Hematopoietic multipotent progenitor cell (in vitro differentiated cells): ENCODE measurements at regions not wholly inside any gene's neighbourhood (a gene's known extent, or its start where the extent isn't known, plus 50 kb on each side); places are given as distances from the start of the nearest gene placed in this dataset.
"Not testable (repeated sequence)": the region's sequence is repeated elsewhere in the genome, so short reads cannot be mapped to it uniquely, and the experiment has no call there.

Source experiments
- DNase-seq, 3 donors: peaks; one replicate each; pipeline ENCODE4 v3.0.0-alpha.2; 2011 to 2015; ENCODE audit warnings: low read depth in 2 of 3, low spot score in 2 of 3

- DNase-seq = no peak
Observed at GRCh38 chr12:131353376-131353775, 357.5 kb upstream of the SFSWAP start.

GRCh38 chr12:131353826-131354225, 357.1 kb upstream of the SFSWAP start:
- DNase-seq = no peak

- no peak for DNase-seq
Observed at GRCh38 chr12:131355361-131356245, 355.3 kb upstream of the SFSWAP start.

- DNase-seq = no peak
Observed at GRCh38 chr12:131356485-131357184, 354.3 kb upstream of the SFSWAP start.

- no peak for DNase-seq
Observed at GRCh38 chr12:131357185-131357747, 353.6 kb upstream of the SFSWAP start.

GRCh38 chr12:131357920-131358319, 353.0 kb upstream of the SFSWAP start:
- DNase-seq = peak in 1 of 3 donors; percentile 21

GRCh38 chr12:131362291-131363211, 348.3 kb upstream of the SFSWAP start:
- DNase-seq = no peak

- no peak for DNase-seq
Observed at GRCh38 chr12:131363393-131363792, 347.5 kb upstream of the SFSWAP start.

- no peak for DNase-seq
Observed at GRCh38 chr12:131363841-131364495, 346.9 kb upstream of the SFSWAP start.

GRCh38 chr12:131364903-131365820, 345.7 kb upstream of the SFSWAP start:
- no peak for DNase-seq

GRCh38 chr12:131365821-131366260, 345.0 kb upstream of the SFSWAP start:
- no peak for DNase-seq

GRCh38 chr12:131366261-131366871, 344.5 kb upstream of the SFSWAP start:
- DNase-seq = no peak

GRCh38 chr12:131367067-131367982, 343.6 kb upstream of the SFSWAP start:
- DNase-seq = not testable (repeated sequence)

GRCh38 chr12:131367983-131368667, 342.8 kb upstream of the SFSWAP start:
- DNase-seq = no peak

GRCh38 chr12:131368668-131369071, 342.2 kb upstream of the SFSWAP start:
- no peak for DNase-seq

- DNase-seq = no peak
Observed at GRCh38 chr12:131369094-131369845, 341.6 kb upstream of the SFSWAP start.
